ENCODE measurements at regions not wholly inside any gene's neighbourhood (a gene's known extent, or its start where the extent isn't known, plus 50 kb on each side); places are given as distances from the start of the nearest gene placed in this dataset.

- Histone ChIP-seq H2AFZ (ENCODE audit: low read depth, low read length) (no peak overlapping the region), H3K79me2 (replicated peaks; ENCODE audit: insufficient read depth, low read length) (no peaks in the 10 kb centered on the region), H4K20me1 (ENCODE audit: insufficient read depth) (no peaks in the 10 kb centered on the region), H3K9me2 (ENCODE audit: insufficient read depth, low read length) (no peaks in the 10 kb centered on the region), H3F3A (ENCODE audit: insufficient read depth, low read length, poor library complexity, severe bottlenecking) (no peaks in the 10 kb centered on the region), H3K36me3 (ENCODE audit: insufficient read depth, low read length) (no peaks in the 10 kb centered on the region), H3K4me2 (ENCODE audit: low read length) (no peak overlapping the region), H3K4me3 (ENCODE audit: low read length) (no peak overlapping the region), H3K27ac (ENCODE audit: low read length) (no peak overlapping the region), H3K27me3 (ENCODE audit: insufficient read depth, low read depth, low read length) (no peaks in the 10 kb centered on the region), H3K9ac (ENCODE audit: low read length) (no peak overlapping the region), H3K9me3 (ENCODE audit: low read length) (no peaks in the 10 kb centered on the region)
- no peak for TF ChIP-seq SMC3 (conservative IDR thresholded peaks at IDR 0.05; ENCODE audit: poor library complexity)
- TF ChIP-seq EP300 (conservative IDR thresholded peaks at IDR 0.05; ENCODE audit: poor library complexity, severe bottlenecking) = no peak
- TF ChIP-seq RAD21 (conservative IDR thresholded peaks at IDR 0.05) = no peak
- TF ChIP-seq CTCF (IDR thresholded peaks at IDR 0.05; ENCODE audit: poor library complexity, severe bottlenecking) = no peak
- no peak for TF ChIP-seq MXI1 (conservative IDR thresholded peaks at IDR 0.05; ENCODE audit: poor library complexity, severe bottlenecking)
- no peak for TF ChIP-seq EZH2 (IDR thresholded peaks at IDR 0.05; ENCODE audit: borderline replicate concordance, insufficient read depth, low read length, poor library complexity, severe bottlenecking)
- TF ChIP-seq POLR2AphosphoS5 (IDR thresholded peaks at IDR 0.05) = no peak
- TF ChIP-seq TAF1 (IDR thresholded peaks at IDR 0.05; ENCODE audit: low read depth) = no peak
- no peak for TF ChIP-seq REST (IDR thresholded peaks at IDR 0.05; ENCODE audit: borderline replicate concordance)
Measured at GRCh38 chr21:24045775-24046215, 1561.5 kb downstream of the MRPL39 start.

- Histone ChIP-seq H3K36me3 (ENCODE audit: insufficient read depth, low read length) (no peaks in the 10 kb centered on the region), H3F3A (ENCODE audit: insufficient read depth, low read length, poor library complexity, severe bottlenecking) (no peaks in the 10 kb centered on the region), H3K9ac (ENCODE audit: low read length) (no peak overlapping the region), H3K4me3 (ENCODE audit: low read length) (no peak overlapping the region), H2AFZ (ENCODE audit: low read depth, low read length) (no peak overlapping the region), H3K4me2 (ENCODE audit: low read length) (no peak overlapping the region), H4K20me1 (ENCODE audit: insufficient read depth) (no peaks in the 10 kb centered on the region), H3K27me3 (ENCODE audit: insufficient read depth, low read depth, low read length) (no peaks in the 10 kb centered on the region), H3K9me2 (ENCODE audit: insufficient read depth, low read length) (no peaks in the 10 kb centered on the region), H3K79me2 (replicated peaks; ENCODE audit: insufficient read depth, low read length) (no peaks in the 10 kb centered on the region), H3K27ac (ENCODE audit: low read length) (no peak overlapping the region), H3K9me3 (ENCODE audit: low read length) (no peaks in the 10 kb centered on the region)
- TF ChIP-seq SMC3 (conservative IDR thresholded peaks at IDR 0.05; ENCODE audit: poor library complexity) (no peak), TAF1 (IDR thresholded peaks at IDR 0.05; ENCODE audit: low read depth) (no peak), POLR2AphosphoS5 (IDR thresholded peaks at IDR 0.05) (no peak), CTCF (IDR thresholded peaks at IDR 0.05; ENCODE audit: poor library complexity, severe bottlenecking) (no peak), MXI1 (conservative IDR thresholded peaks at IDR 0.05; ENCODE audit: poor library complexity, severe bottlenecking) (no peak)
Measured at GRCh38 chr21:24045373-24045772, 1561.9 kb downstream of the MRPL39 start.

Measured in neural cell (in vitro differentiated cells).